Astrocyte (in vitro differentiated cells and primary cell): ENCODE measurements at regions not wholly inside any gene's neighbourhood (a gene's known extent, or its start where the extent isn't known, plus 50 kb on each side); places are given as distances from the start of the nearest gene placed in this dataset.
"Not testable (repeated sequence)": the region's sequence is repeated elsewhere in the genome, so short reads cannot be mapped to it uniquely, and the experiment has no call there.

Source experiments
- DNase-seq: peaks from one replicate; pipeline ENCODE4 v3.0.0-alpha.2; 2010; ENCODE audit warnings: low read depth
- FAIRE-seq: peaks from 2 replicates; lab custom pipeline; 2011; peaks lifted over from hg19 to GRCh38; lab: Jason Lieb, UNC
- H2AFZ ChIP-seq: 2 replicates; pipeline ENCODE4 v1.6.0; 2012; ENCODE audit warnings: low read depth, low read length, inconsistent platforms
- H3K27ac ChIP-seq: 2 replicates; pipeline ENCODE4 v1.5.1; 2011; ENCODE audit warnings: low read depth, low read length, inconsistent platforms
- H3K27me3 ChIP-seq: 2 replicates; pipeline ENCODE4 v1.6.0; 2011; ENCODE audit warnings: low read length, inconsistent platforms; ENCODE audit not compliant: insufficient read depth
- H3K36me3 ChIP-seq: 2 replicates; pipeline ENCODE4 v1.5.1; 2011; ENCODE audit warnings: low read length, inconsistent platforms; ENCODE audit not compliant: insufficient read depth
- H3K4me1 ChIP-seq: 2 replicates; pipeline ENCODE4 v1.5.1; 2011; ENCODE audit warnings: low read length, inconsistent platforms; ENCODE audit not compliant: insufficient read depth
- H3K4me2 ChIP-seq: 2 replicates; pipeline ENCODE4 v1.6.0; 2012; ENCODE audit warnings: low read length, inconsistent platforms
- H3K4me3 ChIP-seq: 2 replicates; pipeline ENCODE4 v1.5.1; 2011; ENCODE audit warnings: low read depth, mild to moderate bottlenecking, low read length, inconsistent platforms; ENCODE audit not compliant: insufficient read depth
- H3K79me2 ChIP-seq: 2 replicates; pipeline ENCODE4 v1.6.0; 2012; ENCODE audit warnings: mild to moderate bottlenecking, low read length, inconsistent platforms; ENCODE audit not compliant: insufficient read depth
- H3K9ac ChIP-seq: 2 replicates; pipeline ENCODE4 v1.6.0; 2012; ENCODE audit warnings: mild to moderate bottlenecking, low read length, inconsistent platforms
- H3K9me3 ChIP-seq: 2 replicates; pipeline ENCODE4 v1.5.1; 2012; ENCODE audit warnings: low read depth, mild to moderate bottlenecking, low read length, inconsistent platforms; ENCODE audit not compliant: insufficient read depth
- H4K20me1 ChIP-seq: 2 replicates; pipeline ENCODE4 v1.6.0; 2012; ENCODE audit warnings: low read length, inconsistent platforms; ENCODE audit not compliant: insufficient read depth
- H3K27ac Mint-ChIP-seq: one replicate; pipeline ENCODE4 v1.8.0; 2021; ENCODE audit warnings: mild to moderate bottlenecking, mixed read lengths; ENCODE audit not compliant: unreplicated experiment
- H3K27me3 Mint-ChIP-seq: one replicate; pipeline ENCODE4 v1.8.0; 2021; ENCODE audit warnings: low read depth, mixed read lengths; ENCODE audit not compliant: unreplicated experiment
- H3K36me3 Mint-ChIP-seq: one replicate; pipeline ENCODE4 v1.8.0; 2021; ENCODE audit warnings: low read depth, mixed read lengths; ENCODE audit not compliant: unreplicated experiment
- H3K4me1 Mint-ChIP-seq: one replicate; pipeline ENCODE4 v1.8.0; 2021; ENCODE audit warnings: low read depth, mixed read lengths; ENCODE audit not compliant: unreplicated experiment
- H3K4me3 Mint-ChIP-seq: one replicate; pipeline ENCODE4 v1.8.0; 2021; ENCODE audit warnings: mild to moderate bottlenecking, moderate library complexity, mixed read lengths; ENCODE audit not compliant: unreplicated experiment
- H3K9me3 Mint-ChIP-seq: one replicate; pipeline ENCODE4 v1.8.0; 2021; ENCODE audit warnings: mild to moderate bottlenecking, mixed read lengths; ENCODE audit not compliant: unreplicated experiment
- CTCF ChIP-seq: IDR thresholded peaks from 2 replicates; pipeline ENCODE4 v1.5.1; 2011; ENCODE audit warnings: low read depth, mild to moderate bottlenecking, inconsistent platforms, low read length, moderate library complexity; ENCODE audit not compliant: insufficient read depth
- EZH2 ChIP-seq: IDR thresholded peaks from 2 replicates; pipeline ENCODE4 v1.6.1; 2012; ENCODE audit warnings: mild to moderate bottlenecking, low read length, inconsistent platforms; ENCODE audit not compliant: insufficient read depth

GRCh38 chrX:140431521-140431920 is 73.3 kb downstream of the SOX3 start:
- H3K4me1 Mint-ChIP-seq = no peaks in the 10 kb centered on the region
- Histone ChIP-seq H3K9me3 (no peaks in the 10 kb centered on the region), H3K36me3 (no peaks in the 10 kb centered on the region), H3K27ac (no peak overlapping the region), H3K4me1 (no peaks in the 10 kb centered on the region), H3K9ac (no peak overlapping the region), H3K4me3 (no peak overlapping the region), H4K20me1 (no peaks in the 10 kb centered on the region), H2AFZ (no peak overlapping the region), H3K27me3 (no peaks in the 10 kb centered on the region), H3K4me2 (no peak overlapping the region), H3K79me2 (no peaks in the 10 kb centered on the region)
- TF ChIP-seq CTCF (no peak), EZH2 (no peak)
- H3K27me3 Mint-ChIP-seq = peaks cover 11% of the 10 kb centered on the region
- H3K36me3 Mint-ChIP-seq = no peaks in the 10 kb centered on the region
- H3K4me3 Mint-ChIP-seq = no peak overlapping the region
- DNase-seq (peak; percentile 69), FAIRE-seq (peak; percentile 88)
- H3K27ac Mint-ChIP-seq = peak overlapping the region; percentile 77
- H3K9me3 Mint-ChIP-seq = no peaks in the 10 kb centered on the region

- H3K36me3 ChIP-seq = no peaks in the 10 kb centered on the region
- no peaks in the 10 kb centered on the region for H3K4me1 ChIP-seq
- no peaks in the 10 kb centered on the region for H3K79me2 ChIP-seq
- H3K9me3 ChIP-seq = no peaks in the 10 kb centered on the region
- Mint-ChIP-seq H3K27ac (no peak overlapping the region), H3K4me1 (no peaks in the 10 kb centered on the region), H3K27me3 (no peaks in the 10 kb centered on the region), H3K36me3 (no peaks in the 10 kb centered on the region), H3K4me3 (no peak overlapping the region), H3K9me3 (no peaks in the 10 kb centered on the region)
- no peak overlapping the region for H3K27ac ChIP-seq
- H4K20me1 ChIP-seq = no peaks in the 10 kb centered on the region
- H3K4me3 ChIP-seq = no peak overlapping the region
- no peak overlapping the region for H3K4me2 ChIP-seq
- FAIRE-seq (peak; percentile 45), DNase-seq (peak; percentile 27)
- TF ChIP-seq EZH2 = no peak
- no peak overlapping the region for H2AFZ ChIP-seq
- no peaks in the 10 kb centered on the region for H3K27me3 ChIP-seq
- H3K9ac ChIP-seq = no peak overlapping the region
These were observed 79.0 kb downstream of the SOX3 start for GRCh38 chrX:140425712-140426395.

GRCh38 chrX:140422501-140422900 is 82.4 kb downstream of the SOX3 start:
- Histone ChIP-seq H3K27me3 (no peaks in the 10 kb centered on the region), H3K27ac (no peak overlapping the region), H3K4me1 (no peaks in the 10 kb centered on the region), H3K9ac (no peak overlapping the region), H3K79me2 (no peaks in the 10 kb centered on the region), H3K4me2 (no peak overlapping the region), H3K9me3 (no peaks in the 10 kb centered on the region), H3K36me3 (no peaks in the 10 kb centered on the region), H4K20me1 (no peaks in the 10 kb centered on the region), H2AFZ (no peak overlapping the region), H3K4me3 (no peak overlapping the region)
- no peaks in the 10 kb centered on the region for H3K9me3 Mint-ChIP-seq
- TF ChIP-seq EZH2 (no peak), CTCF (no peak)
- H3K36me3 Mint-ChIP-seq = no peaks in the 10 kb centered on the region
- H3K27ac Mint-ChIP-seq = no peak overlapping the region
- H3K27me3 Mint-ChIP-seq = no peaks in the 10 kb centered on the region
- no peak for DNase-seq
- FAIRE-seq = peak; percentile 56
- H3K4me1 Mint-ChIP-seq = no peaks in the 10 kb centered on the region
- no peak overlapping the region for H3K4me3 Mint-ChIP-seq

- not testable (repeated sequence) for H3K36me3 ChIP-seq, H3K27me3 Mint-ChIP-seq, H4K20me1 ChIP-seq, H3K79me2 ChIP-seq, H3K4me1 ChIP-seq, H3K27me3 ChIP-seq, H3K4me2 ChIP-seq, H3K9ac ChIP-seq, H3K27ac Mint-ChIP-seq, H3K4me3 ChIP-seq, H3K4me1 Mint-ChIP-seq, H3K9me3 ChIP-seq, H3K36me3 Mint-ChIP-seq, H3K27ac ChIP-seq, H2AFZ ChIP-seq, H3K4me3 Mint-ChIP-seq, DNase-seq, H3K9me3 Mint-ChIP-seq
- peak; percentile 94 for FAIRE-seq
These were observed 102.7 kb downstream of the SOX3 start for GRCh38 chrX:140402131-140402530.

- H3K27me3 ChIP-seq, DNase-seq, H4K20me1 ChIP-seq, H3K4me1 ChIP-seq, H3K9ac ChIP-seq, H3K36me3 ChIP-seq, H3K27ac ChIP-seq, H3K79me2 ChIP-seq, H3K27me3 Mint-ChIP-seq, H3K4me1 Mint-ChIP-seq, H3K4me2 ChIP-seq, H2AFZ ChIP-seq, H3K4me3 ChIP-seq, H3K4me3 Mint-ChIP-seq, H3K36me3 Mint-ChIP-seq, H3K9me3 ChIP-seq, H3K9me3 Mint-ChIP-seq, H3K27ac Mint-ChIP-seq: not testable (repeated sequence)
- FAIRE-seq = peak; percentile 72
These were observed 108.5 kb downstream of the SOX3 start for GRCh38 chrX:140396326-140396725.
